LNCaP clone FGC (cell line): ENCODE measurements at regions not wholly inside any gene's neighbourhood (a gene's known extent, or its start where the extent isn't known, plus 50 kb on each side); places are given as distances from the start of the nearest gene placed in this dataset.

Experiments used
- DNase-seq: peaks from one replicate; pipeline ENCODE4 v3.0.0-alpha.2; 2011; ENCODE audit warnings: low read depth
- H3K4me3 ChIP-seq: 2 replicates; pipeline ENCODE4 v1.5.1; 2011; ENCODE audit warnings: mild to moderate bottlenecking, low read depth, low read length, control low read depth
- CTCF ChIP-seq: IDR thresholded peaks from 2 replicates; pipeline ENCODE4 v1.5.1; 2012; ENCODE audit warnings: mild to moderate bottlenecking; ENCODE audit not compliant: control insufficient read depth, insufficient read depth; ENCODE audit errors: extremely low read depth

GRCh38 chr2:151053661-151053990 lies 208.0 kb downstream of the RBM43 start:
- DNase-seq: no peak
- TF ChIP-seq CTCF: no peak
- H3K4me3 ChIP-seq: no peak overlapping the region

- no peak for DNase-seq
- no peak for TF ChIP-seq CTCF
- no peak overlapping the region for H3K4me3 ChIP-seq
These were observed 208.6 kb downstream of the RBM43 start for GRCh38 chr2:151052850-151053660.

GRCh38 chr2:151051574-151052220 lies 210.0 kb downstream of the RBM43 start:
- no peak for DNase-seq
- peak; percentile 70 for TF ChIP-seq CTCF

GRCh38 chr2:151049746-151050145 lies 211.9 kb downstream of the RBM43 start:
- no peak overlapping the region for H3K4me3 ChIP-seq
- no peak for TF ChIP-seq CTCF
- no peak for DNase-seq

More at GRCh38 chr2:151051574-151052220, 210.0 kb downstream of the RBM43 start:
- no peak overlapping the region for H3K4me3 ChIP-seq

- DNase-seq: no peak
- no peak for TF ChIP-seq CTCF
- H3K4me3 ChIP-seq: no peak overlapping the region
These were observed 213.2 kb downstream of the RBM43 start for GRCh38 chr2:151048331-151049054.

GRCh38 chr2:151043484-151043883 lies 218.2 kb downstream of the RBM43 start:
- TF ChIP-seq CTCF: no peak
- H3K4me3 ChIP-seq: no peak overlapping the region
- no peak for DNase-seq
